OCI-LY1 (cell line): ENCODE measurements at regions not wholly inside any gene's neighbourhood (a gene's known extent, or its start where the extent isn't known, plus 50 kb on each side); places are given as distances from the start of the nearest gene placed in this dataset.

Experiments
- H2AFZ ChIP-seq: fragments of 200-600 bp; sonication (generic), shearing (Covaris generic); 2 replicates; pipeline ENCODE4 v1.6.0; 2014; ENCODE audit warnings: antibody characterized with exemption, mild to moderate bottlenecking, low read length
- H3F3A ChIP-seq: fragments of 200-600 bp; sonication (generic), shearing (Covaris generic); 2 replicates; pipeline ENCODE4 v1.6.0; 2014; ENCODE audit warnings: mild to moderate bottlenecking, antibody characterized with exemption, low read length, moderate library complexity; ENCODE audit not compliant: insufficient read depth
- H3K27ac ChIP-seq: fragments of 200-600 bp; sonication (generic); 2 replicates; pipeline ENCODE4 v1.5.1; 2014; ENCODE audit warnings: low read length, mixed run types, mild to moderate bottlenecking, low read depth; ENCODE audit not compliant: poor library complexity, severe bottlenecking
- H3K27me3 ChIP-seq: fragments of 200-600 bp; sonication (generic); 2 replicates; pipeline ENCODE4 v1.6.0; 2014; ENCODE audit warnings: antibody characterized with exemption, mild to moderate bottlenecking, low read length, moderate library complexity; ENCODE audit not compliant: insufficient read depth
- H3K36me3 ChIP-seq: fragments of 200-600 bp; sonication (generic); 2 replicates; pipeline ENCODE4 v1.6.1; 2014; ENCODE audit warnings: mild to moderate bottlenecking, antibody characterized with exemption, low read length, moderate library complexity, mixed read lengths; ENCODE audit not compliant: insufficient read depth
- H3K4me1 ChIP-seq: fragments of 200-600 bp; sonication (generic); 2 replicates; pipeline ENCODE4 v1.5.1; 2014; ENCODE audit warnings: mild to moderate bottlenecking, low read length, moderate library complexity; ENCODE audit not compliant: insufficient read depth, severe bottlenecking
- H3K4me2 ChIP-seq: fragments of 200-600 bp; sonication (generic), shearing (Covaris generic); 2 replicates; pipeline ENCODE4 v1.6.1; 2014; ENCODE audit warnings: low read length
- H3K4me3 ChIP-seq: fragments of 200-600 bp; sonication (generic); 2 replicates; pipeline ENCODE4 v1.5.1; 2014; ENCODE audit warnings: low read length, low read depth, mild to moderate bottlenecking, mixed read lengths; ENCODE audit not compliant: poor library complexity, severe bottlenecking
- H3K79me2 ChIP-seq: fragments of 200-600 bp; shearing (Covaris generic); 2 replicates; pipeline ENCODE4 v1.6.1; 2016; ENCODE audit warnings: mixed run types, low read length, mixed read lengths; ENCODE audit not compliant: insufficient read depth
- H3K9ac ChIP-seq: fragments of 200-600 bp; sonication (generic), shearing (Covaris generic); 2 replicates; pipeline ENCODE4 v1.6.1; 2014; ENCODE audit warnings: mild to moderate bottlenecking, low read length, mixed read lengths
- H3K9me2 ChIP-seq: fragments of 200-600 bp; sonication (generic), shearing (Covaris generic); 2 replicates; pipeline ENCODE4 v1.6.1; 2014; ENCODE audit warnings: low read depth, mild to moderate bottlenecking, low read length, mixed read lengths
- H3K9me3 ChIP-seq: fragments of 200-600 bp; shearing (Covaris generic); 2 replicates; pipeline ENCODE4 v1.6.1; 2014; ENCODE audit warnings: low read length, mixed read lengths
- H4K20me1 ChIP-seq: fragments of 200-600 bp; sonication (generic), shearing (Covaris generic); 2 replicates; pipeline ENCODE4 v1.6.0; 2016; ENCODE audit warnings: mild to moderate bottlenecking, low read length; ENCODE audit not compliant: insufficient read depth
- CTCF ChIP-seq: fragments of 200-600 bp; sonication (generic), shearing (Covaris generic); IDR thresholded peaks from 2 replicates; pipeline ENCODE4 v1.5.1; 2017; ENCODE audit warnings: mild to moderate bottlenecking, antibody characterized with exemption, low read length, moderate library complexity, mixed read lengths
- EZH2 ChIP-seq: fragments of 200-600 bp; sonication (generic), shearing (Covaris generic); IDR thresholded peaks from 2 replicates; pipeline ENCODE4 v1.8.0; 2017; ENCODE audit warnings: borderline replicate concordance, mixed run types, mild to moderate bottlenecking, antibody characterized with exemption, low read length, moderate library complexity, mixed read lengths

- no peaks in the 10 kb centered on the region for H3K4me1 ChIP-seq
- no peak overlapping the region for H3K27ac ChIP-seq
- H3K79me2 ChIP-seq, result no peaks in the 10 kb centered on the region
- TF ChIP-seq CTCF (no peak), EZH2 (no peak)
- H2AFZ ChIP-seq, result no peak overlapping the region
- H3K4me3 ChIP-seq, result no peak overlapping the region
- no peaks in the 10 kb centered on the region for H3K27me3 ChIP-seq
- H3K4me2 ChIP-seq, result no peak overlapping the region
- H3K9ac ChIP-seq, result no peak overlapping the region
- no peaks in the 10 kb centered on the region for H3K9me3 ChIP-seq
- no peaks in the 10 kb centered on the region for H3K9me2 ChIP-seq
- H4K20me1 ChIP-seq, result no peaks in the 10 kb centered on the region
- no peaks in the 10 kb centered on the region for H3K36me3 ChIP-seq
- no peaks in the 10 kb centered on the region for H3F3A ChIP-seq
These were observed 267.1 kb downstream of the PAPSS1 start for GRCh38 chr4:107452717-107453630.

GRCh38 chr4:107449611-107450369 is 270.2 kb downstream of the PAPSS1 start:
- H2AFZ ChIP-seq, result no peak overlapping the region
- no peaks in the 10 kb centered on the region for H3F3A ChIP-seq
- no peaks in the 10 kb centered on the region for H3K79me2 ChIP-seq

More at GRCh38 chr4:107449611-107450369, 270.2 kb downstream of the PAPSS1 start:
- Histone ChIP-seq H3K9me2 (no peaks in the 10 kb centered on the region), H3K9me3 (no peaks in the 10 kb centered on the region), H4K20me1 (no peaks in the 10 kb centered on the region), H3K36me3 (no peaks in the 10 kb centered on the region), H3K27ac (no peak overlapping the region), H3K4me3 (no peak overlapping the region), H3K27me3 (no peaks in the 10 kb centered on the region), H3K4me1 (no peaks in the 10 kb centered on the region), H3K4me2 (no peak overlapping the region), H3K9ac (no peak overlapping the region)
- no peak for TF ChIP-seq CTCF
- no peak for TF ChIP-seq EZH2
